ENCODE measurements at regions not wholly inside any gene's neighbourhood (a gene's known extent, or its start where the extent isn't known, plus 50 kb on each side); places are given as distances from the start of the nearest gene placed in this dataset.

GRCh38 chr6:105748737-105749161 lies 337.4 kb upstream of the PRDM1 start:
- Histone ChIP-seq H3K4me1 (ENCODE audit: control insufficient read depth in 2 of 2, insufficient read depth in 2 of 2, low read length in 2 of 2) (peaks cover 0 to 2% of the 10 kb centered on the region in 2 donors), H3K4me2 (replicated peaks; ENCODE audit: low read depth, low read length, poor library complexity, severe bottlenecking) (no peak overlapping the region), H3K4me3 (ENCODE audit: control extremely low read depth in 1 of 5, extremely low read depth in 1 of 5, insufficient read depth in 1 of 5, low read depth in 2 of 5, low read length in 4 of 5) (no peak overlapping the region), H3K9ac (ENCODE audit: low read length) (no peak overlapping the region), H4K20me1 (ENCODE audit: control insufficient read depth, insufficient read depth, low read length, poor library complexity, severe bottlenecking) (no peaks in the 10 kb centered on the region), H3K9me3 (ENCODE audit: control extremely low read depth in 1 of 3, control insufficient read depth in 2 of 3, insufficient read depth in 1 of 3, low read length in 2 of 3) (no peaks in the 10 kb centered on the region), H3K27ac (ENCODE audit: low read length in 2 of 2) (no peak overlapping the region), H3K79me2 (ENCODE audit: control insufficient read depth, insufficient read depth, low read length) (no peaks in the 10 kb centered on the region), H3K36me3 (replicated peaks in 1 of 2; ENCODE audit: control extremely low read depth in 1 of 2, control insufficient read depth in 1 of 2, extremely low read depth in 1 of 2, insufficient read depth in 2 of 2, low read length in 1 of 2) (no peaks in the 10 kb centered on the region), H3K27me3 (replicated peaks in 1 of 4; ENCODE audit: control extremely low read depth in 1 of 4, control insufficient read depth in 3 of 4, insufficient read depth in 4 of 4, low read length in 3 of 4) (no peaks in the 10 kb centered on the region), H2AFZ (ENCODE audit: insufficient read depth, low read depth, low read length, poor library complexity, severe bottlenecking) (no peak overlapping the region)
- H3K9me3 Mint-ChIP-seq (ENCODE audit: insufficient read depth) = no peaks in the 10 kb centered on the region
- CTCF ChIA-PET = no interaction called here
- H3K27ac Mint-ChIP-seq = no peak overlapping the region
- H3K4me1 Mint-ChIP-seq = peaks cover 3% of the 10 kb centered on the region
- ATAC-seq (ENCODE audit: low read depth) (no peak), DNase-seq (no peak)
- H3K27me3 Mint-ChIP-seq = peaks cover 9% of the 10 kb centered on the region
- TF ChIP-seq, protein P1, sequence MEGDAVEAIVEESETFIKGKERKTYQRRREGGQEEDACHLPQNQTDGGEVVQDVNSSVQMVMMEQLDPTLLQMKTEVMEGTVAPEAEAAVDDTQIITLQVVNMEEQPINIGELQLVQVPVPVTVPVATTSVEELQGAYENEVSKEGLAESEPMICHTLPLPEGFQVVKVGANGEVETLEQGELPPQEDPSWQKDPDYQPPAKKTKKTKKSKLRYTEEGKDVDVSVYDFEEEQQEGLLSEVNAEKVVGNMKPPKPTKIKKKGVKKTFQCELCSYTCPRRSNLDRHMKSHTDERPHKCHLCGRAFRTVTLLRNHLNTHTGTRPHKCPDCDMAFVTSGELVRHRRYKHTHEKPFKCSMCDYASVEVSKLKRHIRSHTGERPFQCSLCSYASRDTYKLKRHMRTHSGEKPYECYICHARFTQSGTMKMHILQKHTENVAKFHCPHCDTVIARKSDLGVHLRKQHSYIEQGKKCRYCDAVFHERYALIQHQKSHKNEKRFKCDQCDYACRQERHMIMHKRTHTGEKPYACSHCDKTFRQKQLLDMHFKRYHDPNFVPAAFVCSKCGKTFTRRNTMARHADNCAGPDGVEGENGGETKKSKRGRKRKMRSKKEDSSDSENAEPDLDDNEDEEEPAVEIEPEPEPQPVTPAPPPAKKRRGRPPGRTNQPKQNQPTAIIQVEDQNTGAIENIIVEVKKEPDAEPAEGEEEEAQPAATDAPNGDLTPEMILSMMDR (IDR thresholded peaks at IDR 0.05) = no peak
- TF ChIP-seq EZH2 (IDR thresholded peaks at IDR 0.05; ENCODE audit: borderline replicate concordance, insufficient read depth, low read depth, low read length, poor library complexity, severe bottlenecking) = no peak
- POLR2A ChIA-PET = no interaction called here
- intact Hi-C loops (cut with micrococcal nuclease) = no loop called here
- 79% methylated on average over 2 of the region's 6 CpGs for WGBS (ENCODE audit: insufficient coverage)
- H3K4me3 Mint-ChIP-seq = no peak overlapping the region

DNA sequence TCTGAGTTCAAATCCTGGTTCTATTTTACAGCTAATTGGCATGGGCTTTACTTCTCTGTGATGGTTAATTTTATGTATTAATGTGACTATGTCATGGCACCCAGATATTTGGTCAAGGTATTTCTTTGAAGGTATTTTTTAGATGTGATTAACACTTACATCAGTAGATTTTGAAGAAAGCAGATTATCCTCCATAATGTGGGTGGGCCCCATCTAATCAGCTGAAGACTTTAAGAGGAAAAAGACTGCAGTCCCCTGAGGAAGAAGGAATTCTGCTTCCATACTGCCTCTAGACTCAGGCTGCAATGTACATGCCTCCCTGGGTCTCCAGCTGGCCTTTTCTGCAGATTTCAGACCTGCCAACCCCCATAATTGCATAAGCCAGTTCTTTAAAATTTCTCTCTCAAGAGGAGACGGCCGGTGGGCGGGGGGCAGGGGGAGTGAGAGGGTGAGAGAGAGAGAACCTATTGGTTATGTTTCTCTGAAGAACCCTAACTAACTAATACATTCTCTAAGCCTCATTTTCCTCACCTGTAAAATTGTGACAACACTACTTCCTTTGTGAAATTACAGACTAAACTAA lies 338.2 kb upstream of the PRDM1 start:
- Mint-ChIP-seq H3K27me3 (peaks cover 12% of the 10 kb centered on the region), H3K27ac (no peak overlapping the region), H3K4me3 (no peak overlapping the region), H3K9me3 (ENCODE audit: insufficient read depth) (no peaks in the 10 kb centered on the region), H3K4me1 (peaks cover 3% of the 10 kb centered on the region)
- TF ChIP-seq EZH2 (IDR thresholded peaks at IDR 0.05; ENCODE audit: borderline replicate concordance, insufficient read depth, low read depth, low read length, poor library complexity, severe bottlenecking) = no peak
- TF ChIP-seq, protein P1 (IDR thresholded peaks at IDR 0.05) = no peak
- Histone ChIP-seq H3K9ac (ENCODE audit: low read length) (no peak overlapping the region), H3K27me3 (replicated peaks in 1 of 4; ENCODE audit: control extremely low read depth in 1 of 4, control insufficient read depth in 3 of 4, insufficient read depth in 4 of 4, low read length in 3 of 4) (no peaks in the 10 kb centered on the region), H3K79me2 (ENCODE audit: control insufficient read depth, insufficient read depth, low read length) (no peaks in the 10 kb centered on the region), H3K4me3 (ENCODE audit: control extremely low read depth in 1 of 5, extremely low read depth in 1 of 5, insufficient read depth in 1 of 5, low read depth in 2 of 5, low read length in 4 of 5) (no peak overlapping the region), H3K4me2 (replicated peaks; ENCODE audit: low read depth, low read length, poor library complexity, severe bottlenecking) (no peak overlapping the region), H3K36me3 (replicated peaks in 1 of 2; ENCODE audit: control extremely low read depth in 1 of 2, control insufficient read depth in 1 of 2, extremely low read depth in 1 of 2, insufficient read depth in 2 of 2, low read length in 1 of 2) (no peaks in the 10 kb centered on the region), H2AFZ (ENCODE audit: insufficient read depth, low read depth, low read length, poor library complexity, severe bottlenecking) (no peak overlapping the region), H4K20me1 (ENCODE audit: control insufficient read depth, insufficient read depth, low read length, poor library complexity, severe bottlenecking) (no peaks in the 10 kb centered on the region), H3K27ac (ENCODE audit: low read length in 2 of 2) (no peak overlapping the region), H3K9me3 (ENCODE audit: control extremely low read depth in 1 of 3, control insufficient read depth in 2 of 3, insufficient read depth in 1 of 3, low read length in 2 of 3) (no peaks in the 10 kb centered on the region), H3K4me1 (ENCODE audit: control insufficient read depth in 2 of 2, insufficient read depth in 2 of 2, low read length in 2 of 2) (peaks cover 0 to 2% of the 10 kb centered on the region in 2 donors)
- no CpG with 5 or more reads among the region's 3 CpGs for WGBS (ENCODE audit: insufficient coverage)
- intact Hi-C loops (cut with micrococcal nuclease) = no loop called here
- DNase-seq (no peak), ATAC-seq (ENCODE audit: low read depth) (no peak)
- ChIA-PET POLR2A (no interaction called here), CTCF (no interaction called here)
